Stimulated activated CD4-positive, alpha-beta T cell treated with anti-CD3 and anti-CD28 coated beads, Interleukin-1b, Interleukin-23, amount 100 ng/mL, for 48 hours (primary cell): ENCODE measurements at regions not wholly inside any gene's neighbourhood (a gene's known extent, or its start where the extent isn't known, plus 50 kb on each side); places are given as distances from the start of the nearest gene placed in this dataset.

Source experiments
- DNase-seq: peaks from one replicate; pipeline ENCODE4 v3.0.0-alpha.2; 2020

DNA sequence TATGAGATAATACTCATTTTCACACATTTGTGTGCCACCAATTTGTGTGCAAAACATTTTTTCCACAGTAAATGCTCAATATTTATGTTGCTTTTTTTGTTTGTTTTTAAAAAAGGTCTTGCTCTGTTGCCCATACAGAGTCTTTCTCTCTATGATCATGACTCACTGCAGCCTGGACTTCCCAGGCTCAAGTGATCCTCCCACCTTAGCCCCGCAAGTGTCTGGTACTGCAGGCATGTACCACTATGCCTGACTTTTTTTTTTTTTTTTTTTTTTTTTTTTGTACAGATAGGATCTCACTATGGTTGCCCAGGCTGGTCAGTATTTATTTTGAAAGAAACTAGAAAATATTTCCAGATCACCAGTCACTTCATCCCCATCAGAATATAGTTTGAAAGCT, 297.8 kb upstream of the GYPC start:
- no peak for DNase-seq

DNA sequence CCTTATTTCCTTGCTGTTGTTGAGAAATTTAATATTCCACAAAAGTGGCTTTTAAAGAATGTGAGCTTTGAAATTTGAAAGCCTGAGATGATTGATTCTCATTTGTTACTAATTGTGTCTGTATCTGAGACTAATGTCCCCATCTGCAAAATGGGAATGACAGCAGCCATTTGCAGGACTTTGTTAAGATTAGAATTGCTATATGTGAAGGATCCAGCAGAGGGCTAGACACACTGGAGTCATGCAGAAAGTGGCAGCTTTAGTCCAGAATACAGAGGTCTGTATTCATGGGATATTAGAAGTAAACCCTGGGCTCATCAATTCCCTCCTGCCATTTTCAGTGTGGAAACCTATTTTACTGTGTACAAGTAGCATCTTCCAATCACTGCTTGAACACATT, 296.5 kb upstream of the GYPC start:
- no peak for DNase-seq

GRCh38 chr2:126367361-126367760, 288.6 kb upstream of the GYPC start:
- DNase-seq = no peak

- no peak for DNase-seq
These were observed 287.2 kb upstream of the GYPC start for GRCh38 chr2:126368758-126369157.

DNA sequence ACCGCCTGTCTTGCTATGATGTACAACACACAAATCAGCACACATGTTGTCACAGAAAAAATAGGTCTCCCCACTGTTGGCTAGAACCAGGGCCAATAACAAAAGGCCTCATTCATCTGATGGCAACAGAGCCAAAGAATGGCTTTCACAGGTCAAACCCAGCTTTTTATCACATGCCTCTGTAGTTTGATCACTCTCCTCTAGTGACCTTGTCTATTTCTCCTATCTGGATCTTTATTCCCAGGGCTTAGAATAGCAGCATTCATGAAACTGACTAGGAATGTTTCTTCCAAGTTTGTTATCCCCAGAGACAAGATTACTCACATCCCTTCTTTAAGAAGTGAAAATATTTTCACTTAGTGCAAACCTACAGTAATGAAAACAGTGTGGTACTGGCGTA, 285.8 kb upstream of the GYPC start:
- DNase-seq = no peak

- no peak for DNase-seq
These were observed 283.6 kb upstream of the GYPC start for GRCh38 chr2:126372406-126372805.

DNA sequence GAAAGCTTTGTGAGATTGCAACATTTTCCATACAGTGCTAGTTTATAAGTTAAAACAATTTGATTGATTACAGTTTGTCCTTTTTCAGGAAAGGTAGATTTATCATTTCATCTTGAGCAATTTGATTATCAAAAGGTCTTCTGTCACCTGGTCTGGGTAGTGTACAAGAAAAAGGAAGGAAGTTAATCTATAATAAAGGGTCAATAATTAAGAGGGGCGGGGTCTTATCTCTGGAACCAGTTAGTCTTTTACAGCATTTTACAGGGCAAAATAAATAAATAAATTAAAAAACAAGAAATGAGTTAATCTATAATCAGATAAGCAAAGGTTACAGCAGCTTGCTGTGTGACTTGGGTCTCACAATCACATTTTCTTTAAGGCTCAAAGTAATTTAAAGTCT, 277.8 kb upstream of the GYPC start:
- no peak for DNase-seq

DNA sequence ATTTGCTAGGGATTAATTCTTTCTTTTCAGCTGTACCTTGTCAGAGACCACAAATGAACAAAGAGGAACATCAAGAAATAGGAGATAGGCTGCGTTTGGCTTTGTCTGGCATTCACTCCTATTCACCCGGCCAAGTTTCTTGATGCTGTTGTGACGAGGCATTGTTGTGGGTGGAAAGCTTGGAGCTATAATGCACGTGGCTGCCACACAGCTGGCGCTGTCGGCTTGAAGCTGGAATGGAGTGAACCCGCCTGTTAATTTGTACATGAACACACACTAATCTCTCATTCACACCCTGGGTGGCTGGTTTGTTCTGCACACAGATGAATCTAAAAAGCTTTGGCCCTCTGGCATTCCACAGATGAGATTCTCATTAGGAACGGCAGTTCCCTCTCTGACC, 274.9 kb upstream of the GYPC start:
- DNase-seq = no peak

GRCh38 chr2:126382998-126383397, 273.0 kb upstream of the GYPC start:
- DNase-seq = no peak

DNA sequence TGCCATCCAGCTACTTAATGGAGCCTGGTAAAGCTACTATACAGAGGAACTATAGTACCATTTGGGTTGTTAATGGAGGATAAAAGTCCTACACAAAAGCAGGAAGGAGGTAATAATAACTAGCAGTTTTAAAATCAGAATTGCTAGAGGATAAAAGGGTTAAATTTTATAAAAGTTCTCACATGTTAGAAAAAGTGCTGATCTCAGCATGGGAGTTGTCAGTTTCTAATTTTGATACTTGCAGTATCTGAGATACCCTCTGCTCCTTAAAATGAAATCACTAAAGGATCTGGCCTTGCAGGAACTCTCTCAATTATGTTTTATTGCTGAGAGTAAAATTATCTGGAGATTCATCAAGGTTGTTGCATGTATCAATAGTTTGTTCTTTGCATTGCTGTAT, 272.2 kb upstream of the GYPC start:
- DNase-seq = no peak

- no peak for DNase-seq
These were observed 270.5 kb upstream of the GYPC start for GRCh38 chr2:126385441-126385840.

GRCh38 chr2:126385983-126386382, 270.0 kb upstream of the GYPC start:
- no peak for DNase-seq

- no peak for DNase-seq
These were observed 266.5 kb upstream of the GYPC start for GRCh38 chr2:126389446-126389845.

GRCh38 chr2:126392889-126393288, 263.1 kb upstream of the GYPC start:
- no peak for DNase-seq

DNA sequence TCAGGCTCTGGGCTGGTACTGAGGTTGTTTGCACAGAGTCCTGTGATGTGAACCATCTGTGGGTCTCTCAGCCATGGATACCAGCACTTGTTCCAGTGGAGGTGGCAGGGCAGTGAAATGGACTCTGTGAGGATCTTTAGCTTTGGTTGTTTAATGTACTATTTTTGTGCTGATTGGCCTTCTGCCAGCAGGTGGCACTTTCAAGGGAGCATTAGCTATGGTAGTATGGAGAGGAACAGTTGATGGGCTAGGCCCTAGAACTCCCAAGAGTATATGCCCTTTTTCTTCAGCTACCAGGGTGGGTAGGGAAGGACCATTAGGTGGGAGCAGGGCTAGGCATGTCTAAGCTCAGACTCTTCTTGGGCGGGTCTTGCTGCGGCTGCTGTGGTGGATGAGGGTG, 257.0 kb upstream of the GYPC start:
- DNase-seq = no peak

DNA sequence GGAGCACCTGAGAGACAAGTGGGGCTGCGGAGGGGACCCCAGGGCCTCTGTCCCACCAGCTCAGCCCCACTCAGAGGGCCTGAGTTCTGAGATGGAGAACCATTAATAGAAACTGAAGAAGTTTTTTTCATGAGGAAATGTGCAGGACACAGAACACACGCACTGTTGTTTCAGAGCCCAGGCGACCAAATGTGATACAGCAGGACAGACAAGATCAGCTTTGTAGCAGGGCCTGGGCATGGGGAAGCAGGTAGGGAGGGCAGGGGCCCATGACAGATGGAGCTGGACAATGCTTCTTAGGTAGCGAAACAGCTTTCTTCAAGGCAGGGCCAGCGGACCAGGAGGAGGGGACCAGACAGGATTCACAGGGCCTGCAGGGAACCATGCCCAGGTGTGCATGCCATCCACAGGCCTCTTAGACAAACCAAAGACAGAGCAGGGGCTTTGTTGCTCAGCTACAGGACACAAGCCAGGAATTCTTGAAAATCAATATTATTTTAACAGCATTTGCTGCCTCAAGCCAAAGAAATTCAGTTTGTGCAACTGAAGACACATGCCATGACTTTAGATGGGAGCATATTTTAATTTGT, 252.8 kb upstream of the GYPC start:
- no peak for DNase-seq

DNA sequence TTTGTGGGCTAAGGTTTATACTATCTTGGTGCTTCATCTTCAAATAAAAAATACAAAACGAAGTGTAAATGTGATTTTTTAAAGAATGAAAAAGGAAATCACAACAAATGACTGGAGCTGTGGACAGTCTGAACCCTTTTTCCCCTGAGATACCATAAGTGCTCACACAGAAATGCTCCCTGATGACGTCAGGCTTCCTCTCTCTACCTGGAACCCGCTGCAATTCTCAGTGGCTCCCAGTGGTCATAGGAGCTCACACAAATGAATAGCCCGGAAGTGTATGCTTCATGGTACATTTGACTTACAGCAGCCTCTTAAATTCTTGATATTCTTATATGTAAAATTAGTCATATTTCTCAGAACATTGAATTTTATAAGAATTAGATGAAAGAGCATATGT, 249.7 kb upstream of the GYPC start:
- no peak for DNase-seq

DNA sequence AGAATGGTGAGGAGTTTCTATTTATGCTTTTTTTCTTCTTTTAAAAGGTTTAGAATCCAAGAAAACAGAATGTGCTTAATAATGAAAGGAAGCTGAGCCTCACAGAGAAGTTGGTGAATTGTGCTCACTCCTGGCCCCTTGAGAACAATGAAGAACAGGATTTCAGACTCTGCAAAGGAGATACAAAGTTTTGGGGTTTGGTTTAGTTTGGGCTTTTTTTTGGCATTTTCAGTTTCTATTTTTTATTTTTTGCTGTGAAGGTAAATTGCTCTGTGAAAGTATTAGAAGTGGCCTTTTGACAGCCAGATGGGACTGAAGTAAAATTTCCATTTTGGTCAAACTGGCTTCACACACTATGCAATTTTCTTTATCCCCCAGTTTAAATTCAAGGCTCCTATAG, 247.3 kb upstream of the GYPC start:
- DNase-seq = no peak

GRCh38 chr2:126409850-126410249, 246.1 kb upstream of the GYPC start:
- no peak for DNase-seq

DNA sequence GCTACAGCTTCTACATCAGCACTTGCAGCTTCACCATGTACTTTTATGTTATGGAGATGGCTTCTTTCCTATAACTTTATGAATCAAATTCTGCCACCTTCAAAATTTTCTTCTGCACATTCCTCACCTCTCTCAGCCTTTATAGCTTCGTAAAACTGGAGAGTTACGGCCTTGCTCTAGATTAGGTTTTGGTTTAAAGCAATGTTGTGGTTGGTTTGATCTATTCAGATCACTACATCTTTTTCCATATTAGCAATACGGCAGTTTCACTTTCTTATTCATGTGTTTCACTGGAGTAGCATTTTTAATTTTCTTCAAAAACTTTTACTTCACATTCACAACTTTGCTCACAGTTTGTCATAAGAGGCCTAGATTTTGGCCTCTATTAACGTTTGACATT, 242.9 kb upstream of the GYPC start:
- DNase-seq = no peak

DNA sequence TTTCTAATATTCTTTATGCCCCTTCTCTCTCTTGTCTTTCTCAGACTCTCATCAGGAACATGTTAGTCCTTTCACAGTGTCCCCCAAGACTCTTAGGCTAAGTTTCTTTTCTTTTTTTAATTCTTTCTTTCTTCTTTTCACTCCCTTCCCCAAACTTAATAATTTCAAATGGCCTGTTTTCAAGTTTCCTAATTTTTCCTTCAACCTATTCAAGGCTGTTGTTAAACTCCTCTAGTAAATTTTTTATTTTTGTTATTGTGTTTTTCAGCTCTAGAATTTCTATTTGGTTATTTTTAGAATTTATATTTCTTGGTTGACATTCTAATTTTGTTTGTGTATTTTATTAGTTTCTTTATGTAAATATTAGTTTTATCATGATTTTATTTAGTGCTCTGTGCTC, 236.6 kb upstream of the GYPC start:
- DNase-seq = no peak

DNA sequence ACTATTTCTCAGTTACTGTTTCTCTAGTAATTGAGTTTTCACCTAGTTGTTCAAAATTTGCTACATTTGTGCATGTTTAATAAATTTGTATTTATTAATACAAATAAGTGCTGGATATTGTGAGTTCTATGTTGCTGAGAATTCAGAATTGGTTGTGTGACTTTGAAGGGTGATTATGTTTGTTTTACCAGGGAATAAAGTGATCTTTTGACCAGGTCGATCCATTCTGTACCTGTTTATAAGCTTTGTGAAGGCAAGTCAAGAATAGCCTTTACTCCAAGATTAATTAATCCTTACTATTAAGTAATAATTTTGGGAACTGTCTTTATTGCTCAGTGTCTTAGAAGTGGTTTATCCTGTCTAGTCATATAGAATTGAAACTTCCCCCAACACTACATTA, 230.0 kb upstream of the GYPC start:
- DNase-seq = no peak

GRCh38 chr2:126429103-126429502, 226.9 kb upstream of the GYPC start:
- no peak for DNase-seq

DNA sequence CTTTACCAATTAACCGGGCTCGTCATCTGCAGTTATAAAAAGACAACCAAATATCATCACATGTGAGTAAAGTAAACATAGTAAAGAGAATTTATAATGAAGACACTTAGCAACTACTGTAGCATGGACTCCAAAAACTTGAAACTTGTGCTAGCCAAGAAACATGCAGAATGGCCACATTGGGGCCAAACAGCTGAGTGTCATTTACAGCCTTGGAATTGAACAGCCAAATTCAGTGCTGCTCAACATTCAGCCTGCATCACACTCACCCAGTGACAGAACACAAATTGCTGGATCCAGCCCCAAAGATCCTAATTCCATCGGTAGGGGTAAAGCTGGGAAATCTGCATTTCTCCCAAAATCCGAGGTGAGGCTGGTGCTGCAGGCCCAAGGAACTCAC, 224.8 kb upstream of the GYPC start:
- DNase-seq = no peak

DNA sequence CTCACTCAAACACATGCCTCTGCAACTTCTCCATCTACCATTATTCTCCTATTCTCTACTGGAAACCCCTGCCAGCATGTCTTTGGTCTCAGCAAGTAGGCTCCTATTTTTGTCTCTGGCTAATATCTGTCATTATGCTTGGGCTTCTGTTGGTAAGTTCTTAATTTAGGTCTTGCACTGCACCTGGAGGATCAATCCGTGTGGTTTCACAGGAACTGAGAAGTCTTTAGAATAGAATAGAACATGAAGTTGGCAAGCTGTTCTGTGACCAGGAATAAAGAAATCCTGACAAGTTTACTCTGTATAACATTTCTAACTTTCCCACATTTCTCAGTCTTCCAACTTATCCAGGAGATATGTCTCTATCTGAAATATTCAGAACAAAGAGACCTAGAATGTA, 219.5 kb upstream of the GYPC start:
- DNase-seq = no peak

- DNase-seq = no peak
These were observed 218.9 kb upstream of the GYPC start for GRCh38 chr2:126437016-126437415.
